Daoy (cell line): ENCODE measurements at regions not wholly inside any gene's neighbourhood (a gene's known extent, or its start where the extent isn't known, plus 50 kb on each side); places are given as distances from the start of the nearest gene placed in this dataset.

Experiments
- DNase-seq: peaks from one replicate; pipeline ENCODE4 v3.0.0-alpha.2; 2015; ENCODE audit warnings: low read depth

- DNase-seq: no peak
Observed at GRCh38 chr12:25827747-25828146, 130.7 kb upstream of the RASSF8 start.

GRCh38 chr12:25828188-25828587 is 130.3 kb upstream of the RASSF8 start:
- DNase-seq: no peak

GRCh38 chr12:25829192-25829591 is 129.3 kb upstream of the RASSF8 start:
- DNase-seq: peak; percentile 90

GRCh38 chr12:25830456-25830855 is 128.0 kb upstream of the RASSF8 start:
- DNase-seq: no peak

GRCh38 chr12:25833657-25834056 is 124.8 kb upstream of the RASSF8 start:
- DNase-seq: no peak

- DNase-seq: no peak
Observed at GRCh38 chr12:25835385-25835784, 123.1 kb upstream of the RASSF8 start.

GRCh38 chr12:25838007-25838406 is 120.5 kb upstream of the RASSF8 start:
- no peak for DNase-seq

GRCh38 chr12:25839470-25839869 is 119.0 kb upstream of the RASSF8 start:
- DNase-seq: peak; percentile 52

- DNase-seq: no peak
Observed at GRCh38 chr12:25840678-25841465, 117.6 kb upstream of the RASSF8 start.

GRCh38 chr12:25842254-25842653 is 116.2 kb upstream of the RASSF8 start:
- DNase-seq: no peak

- DNase-seq: no peak
Observed at GRCh38 chr12:25843976-25844375, 114.5 kb upstream of the RASSF8 start.

GRCh38 chr12:25845415-25845814 is 113.1 kb upstream of the RASSF8 start:
- DNase-seq: no peak

GRCh38 chr12:25852792-25853191 is 105.7 kb upstream of the RASSF8 start:
- no peak for DNase-seq

GRCh38 chr12:25853316-25854095 is 105.0 kb upstream of the RASSF8 start:
- no peak for DNase-seq

- DNase-seq: no peak
Observed at GRCh38 chr12:25854991-25855390, 103.5 kb upstream of the RASSF8 start.

GRCh38 chr12:25855716-25856115 is 102.8 kb upstream of the RASSF8 start:
- DNase-seq: no peak

- no peak for DNase-seq
Observed at GRCh38 chr12:25859976-25860375, 98.5 kb upstream of the RASSF8 start.

- no peak for DNase-seq
Observed at GRCh38 chr12:25861226-25861625, 97.3 kb upstream of the RASSF8 start.

GRCh38 chr12:25864306-25865276 is 93.9 kb upstream of the RASSF8 start:
- peak; percentile 13 for DNase-seq

- peak; percentile 24 for DNase-seq
Observed at GRCh38 chr12:25866586-25867378, 91.7 kb upstream of the RASSF8 start.

GRCh38 chr12:25868193-25868592 is 90.3 kb upstream of the RASSF8 start:
- no peak for DNase-seq
